Thymus (tissue), 11 donors: ENCODE measurements at regions not wholly inside any gene's neighbourhood (a gene's known extent, or its start where the extent isn't known, plus 50 kb on each side); places are given as distances from the start of the nearest gene placed in this dataset.
A peak's percentile ranks its signal among the peaks of the same experiment; 100 is the strongest.

Experiments used
- DNase-seq, 9 donors: peaks; one replicate each; pipeline ENCODE4 v3.0.0-alpha.2; 2013; ENCODE audit warnings: low spot score in 9 of 9, low read depth in 6 of 9, missing footprints in 1 of 9
- H3K27ac ChIP-seq, 2 donors: one replicate each; pipeline ENCODE4 v1.5.1; 2013; ENCODE audit warnings: control low read depth in 1 of 2, low read depth in 1 of 2, low read length in 1 of 2, mild to moderate bottlenecking in 1 of 2, moderate library complexity in 1 of 2
- H3K27me3 ChIP-seq, 2 donors: one replicate each; pipeline ENCODE4 v1.5.1; 2013; ENCODE audit warnings: low read length in 1 of 2; ENCODE audit not compliant: control insufficient read depth in 2 of 2, insufficient read depth in 1 of 2
- H3K36me3 ChIP-seq, 2 donors: one replicate each; pipeline ENCODE4 v1.5.1; 2013; ENCODE audit warnings: low read length in 1 of 2, mild to moderate bottlenecking in 1 of 2, moderate library complexity in 1 of 2; ENCODE audit not compliant: control insufficient read depth in 2 of 2, insufficient read depth in 2 of 2
- H3K4me1 ChIP-seq, 2 donors: one replicate each; pipeline ENCODE4 v1.5.1; 2013; ENCODE audit warnings: low read length in 2 of 2; ENCODE audit not compliant: control insufficient read depth in 2 of 2, insufficient read depth in 2 of 2
- H3K4me3 ChIP-seq, 2 donors: one replicate each; pipeline ENCODE4 v1.5.1; 2013; ENCODE audit warnings: low read length in 2 of 2, control low read depth in 1 of 2, mild to moderate bottlenecking in 1 of 2
- H3K9me3 ChIP-seq, 2 donors: one replicate each; pipeline ENCODE4 v1.5.1; 2013; ENCODE audit warnings: low read length in 1 of 2, mild to moderate bottlenecking in 1 of 2; ENCODE audit not compliant: control insufficient read depth in 2 of 2, insufficient read depth in 1 of 2
- WGBS: extraction: QIAGEN DNeasy Blood & Tissue Kit; methylation state at CpG from one replicate; pipeline ENCODE4 v1.1.7; 2013; 5-methylcytosine and 5-hydroxymethylcytosine counted together
- donor health status: healthy.

- peaks cover 11 to 27% of the 10 kb centered on the region in 2 donors for H3K36me3 ChIP-seq
- peaks cover 52 to 76% of the 10 kb centered on the region in 2 donors for H3K4me1 ChIP-seq
- DNase-seq: peak in 1 of 9 donors; percentile 69
- no peaks in the 10 kb centered on the region for H3K27me3 ChIP-seq
- peak overlapping the region; percentile 26 to 43 for H3K4me3 ChIP-seq
- H3K9me3 ChIP-seq: peaks cover 2 to 6% of the 10 kb centered on the region in 2 donors
- peak overlapping the region; percentile 67 to 97 for H3K27ac ChIP-seq
- 72% methylated on average over 5 of the region's 5 CpGs for WGBS
Observed at GRCh38 chr6:22026164-22026678, 270.6 kb downstream of the PRL start.

GRCh38 chr6:22027040-22027725 lies 269.7 kb downstream of the PRL start:
- H3K4me3 ChIP-seq: no peak overlapping the region

GRCh38 chr6:22028403-22029090 lies 268.3 kb downstream of the PRL start:
- WGBS: 74% methylated on average over 7 of the region's 7 CpGs

More at GRCh38 chr6:22027040-22027725, 269.7 kb downstream of the PRL start:
- peaks cover 6 to 21% of the 10 kb centered on the region in 2 donors for H3K36me3 ChIP-seq
- H3K4me1 ChIP-seq: peaks cover 50 to 77% of the 10 kb centered on the region in 2 donors
- WGBS: 93% methylated on average over 8 of the region's 8 CpGs
- no peak for DNase-seq
- H3K27ac ChIP-seq: peak overlapping the region; percentile 15 to 97
- no peaks in the 10 kb centered on the region for H3K27me3 ChIP-seq
- peaks cover 0 to under 1% of the 10 kb centered on the region in 2 donors for H3K9me3 ChIP-seq

GRCh38 chr6:22029171-22029570 lies 267.7 kb downstream of the PRL start:
- no peak for DNase-seq
- H3K27ac ChIP-seq: peak overlapping the region; percentile 84 to 97
- WGBS: 10% methylated on average over 2 of the region's 2 CpGs

More at GRCh38 chr6:22028403-22029090, 268.3 kb downstream of the PRL start:
- H3K27ac ChIP-seq: peak overlapping the region; percentile 84 to 97
- H3K9me3 ChIP-seq: no peaks in the 10 kb centered on the region
- H3K27me3 ChIP-seq: no peaks in the 10 kb centered on the region
- DNase-seq: peak in 2 of 9 donors; percentile 47 to 76
- peaks cover 47 to 69% of the 10 kb centered on the region in 2 donors for H3K4me1 ChIP-seq
- H3K36me3 ChIP-seq: peaks cover 0 to 21% of the 10 kb centered on the region in 2 donors
- no peak overlapping the region for H3K4me3 ChIP-seq

GRCh38 chr6:22030730-22031619 lies 265.9 kb downstream of the PRL start:
- 97% methylated on average over 6 of the region's 6 CpGs for WGBS
- DNase-seq: no peak
- H3K27ac ChIP-seq: peak overlapping the region; percentile 37 to 97

More at GRCh38 chr6:22029171-22029570, 267.7 kb downstream of the PRL start:
- Histone ChIP-seq H3K9me3 (no peaks in the 10 kb centered on the region), H3K36me3 (peaks cover 0 to 25% of the 10 kb centered on the region in 2 donors), H3K4me1 (peaks cover 41 to 62% of the 10 kb centered on the region in 2 donors), H3K4me3 (no peak overlapping the region), H3K27me3 (no peaks in the 10 kb centered on the region)

GRCh38 chr6:22035690-22036089 lies 261.1 kb downstream of the PRL start:
- Histone ChIP-seq H3K36me3 (peaks cover 0 to 43% of the 10 kb centered on the region in 2 donors), H3K9me3 (no peaks in the 10 kb centered on the region), H3K4me1 (peaks cover 15 to 33% of the 10 kb centered on the region in 2 donors), H3K4me3 (no peak overlapping the region), H3K27ac (peak overlapping the region in 1 of 2 donors; percentile 71), H3K27me3 (no peaks in the 10 kb centered on the region)
- DNase-seq: no peak
- WGBS: 88% methylated on average over 4 of the region's 4 CpGs

More at GRCh38 chr6:22030730-22031619, 265.9 kb downstream of the PRL start:
- Histone ChIP-seq H3K36me3 (peaks cover 0 to 29% of the 10 kb centered on the region in 2 donors), H3K4me3 (no peak overlapping the region), H3K27me3 (no peaks in the 10 kb centered on the region), H3K4me1 (peaks cover 36 to 58% of the 10 kb centered on the region in 2 donors), H3K9me3 (no peaks in the 10 kb centered on the region)

GRCh38 chr6:22036275-22036674 lies 260.6 kb downstream of the PRL start:
- H3K27ac ChIP-seq: peak overlapping the region; percentile 53 to 71
- peaks cover 0 to 5% of the 10 kb centered on the region in 2 donors for H3K9me3 ChIP-seq
- H3K4me1 ChIP-seq: peaks cover 15 to 29% of the 10 kb centered on the region in 2 donors
- DNase-seq: peak in 3 of 9 donors; percentile 45 to 72 (median 61)
- no peak overlapping the region for H3K4me3 ChIP-seq
- H3K36me3 ChIP-seq: peaks cover 0 to 43% of the 10 kb centered on the region in 2 donors
- WGBS: 41% methylated on average over 7 of the region's 7 CpGs
- H3K27me3 ChIP-seq: no peaks in the 10 kb centered on the region

GRCh38 chr6:22036699-22037098 lies 260.1 kb downstream of the PRL start:
- Histone ChIP-seq H3K4me1 (peaks cover 15 to 26% of the 10 kb centered on the region in 2 donors), H3K36me3 (peaks cover 0 to 41% of the 10 kb centered on the region in 2 donors), H3K27ac (peak overlapping the region in 1 of 2 donors; percentile 71), H3K9me3 (peaks cover 0 to 5% of the 10 kb centered on the region in 2 donors), H3K27me3 (no peaks in the 10 kb centered on the region), H3K4me3 (no peak overlapping the region)
- 62% methylated on average over 3 of the region's 3 CpGs for WGBS
- DNase-seq: no peak
